ENCODE measurements at regions not wholly inside any gene's neighbourhood (a gene's known extent, or its start where the extent isn't known, plus 50 kb on each side); places are given as distances from the start of the nearest gene placed in this dataset.
A peak's percentile ranks its signal among the peaks of the same experiment; 100 is the strongest.

GRCh38 chrX:42725196-42725595 lies 52.8 kb downstream of the PPP1R2C start:
- ATAC-seq = no peak
- no peak for DNase-seq
- intact Hi-C loops (cut with DNase I) = no loop called here

- intact Hi-C loops (cut with DNase I) = no loop called here
- ATAC-seq = no peak
- DNase-seq = no peak
Measured at GRCh38 chrX:42720209-42720608, 57.8 kb downstream of the PPP1R2C start.

- no peak for DNase-seq
- ATAC-seq = no peak
- intact Hi-C loops (cut with DNase I) = no loop called here
Measured at GRCh38 chrX:42715701-42716262, 62.2 kb downstream of the PPP1R2C start.

GRCh38 chrX:42714981-42715700 lies 62.8 kb downstream of the PPP1R2C start:
- ATAC-seq = peak; percentile 72 to 80
- peak; percentile 46 for DNase-seq
- intact Hi-C loops (cut with DNase I) = no loop called here

DNA sequence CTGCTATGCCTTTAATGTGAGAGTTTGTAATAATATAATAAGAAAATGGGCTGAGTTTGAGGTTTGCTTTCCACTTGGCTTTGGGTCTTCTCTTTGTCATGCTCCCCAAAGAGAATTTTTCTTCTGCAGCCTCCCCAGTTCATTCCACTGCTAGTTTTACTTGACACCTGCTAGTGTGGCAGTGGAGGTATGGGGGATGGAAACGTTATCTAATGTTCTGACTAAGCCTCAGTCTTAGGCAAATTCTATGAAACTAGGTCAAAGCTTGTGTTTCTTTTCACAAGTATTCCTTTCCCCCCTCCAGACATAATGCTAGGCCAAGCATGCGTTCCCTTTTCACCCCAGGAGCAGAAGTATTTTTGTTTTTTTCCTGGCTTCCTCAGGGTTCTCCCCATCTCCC lies 67.5 kb downstream of the PPP1R2C start:
- DNase-seq = no peak
- intact Hi-C loops (cut with DNase I) = no loop called here
- no peak for ATAC-seq

- no peak for ATAC-seq
- DNase-seq = no peak
- intact Hi-C loops (cut with DNase I) = no loop called here
Measured at GRCh38 chrX:42708222-42708621, 69.7 kb downstream of the PPP1R2C start.

- ATAC-seq = no peak
- intact Hi-C loops (cut with DNase I) = no loop called here
- DNase-seq = no peak
Measured at GRCh38 chrX:42707742-42708141, 70.2 kb downstream of the PPP1R2C start.

DNA sequence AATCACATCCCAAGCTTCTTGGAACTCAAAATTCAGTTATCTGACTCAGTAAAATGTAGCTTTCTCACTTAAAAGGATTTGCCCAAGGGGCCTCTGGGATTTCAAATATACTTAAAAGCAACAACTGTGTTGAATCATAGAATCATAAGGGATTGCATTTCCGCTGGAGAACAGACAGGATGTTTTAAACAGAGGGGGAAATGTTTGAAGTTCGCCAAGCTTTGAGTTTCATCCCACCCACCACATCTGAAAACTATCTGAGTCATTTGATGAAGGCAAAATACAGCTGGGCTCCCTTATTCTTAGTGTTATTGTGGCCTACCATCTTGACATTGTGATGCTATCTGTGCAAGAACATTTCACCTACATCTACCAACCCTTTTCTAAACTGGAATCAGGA lies 73.5 kb downstream of the PPP1R2C start:
- ATAC-seq = no peak
- no peak for DNase-seq
- intact Hi-C loops (cut with DNase I) = no loop called here

- ATAC-seq = no peak
- intact Hi-C loops (cut with DNase I) = no loop called here
- no peak for DNase-seq
Measured at GRCh38 chrX:42697544-42697943, 80.4 kb downstream of the PPP1R2C start.

GRCh38 chrX:42696536-42697124 lies 81.3 kb downstream of the PPP1R2C start:
- intact Hi-C loops (cut with DNase I) = no loop called here
- ATAC-seq = no peak

DNA sequence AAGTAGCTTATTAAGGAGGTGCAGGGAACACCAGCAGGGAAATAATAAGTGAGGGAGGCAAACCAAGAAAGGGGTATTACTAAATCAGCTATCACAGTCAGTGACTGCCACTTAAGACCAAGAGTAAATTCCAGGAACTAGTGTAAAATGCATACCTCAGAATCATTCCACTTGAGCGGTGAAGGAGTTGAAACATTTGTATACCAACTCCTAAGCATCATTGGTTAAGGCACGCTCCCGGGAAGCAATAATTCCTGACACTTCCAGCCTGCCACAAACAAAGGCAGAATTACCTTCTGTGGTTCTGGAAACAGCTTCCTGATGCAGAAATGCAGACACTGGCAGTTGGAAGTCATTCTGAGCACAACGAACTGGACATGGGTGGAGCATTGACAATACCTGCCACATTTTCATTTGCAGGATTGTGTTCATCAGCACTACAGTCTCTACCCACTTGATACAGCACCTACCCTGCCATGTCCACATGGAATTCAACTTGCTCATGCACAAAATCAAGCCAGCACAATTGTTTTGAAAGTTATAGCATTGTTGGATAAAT lies 82.1 kb downstream of the PPP1R2C start:
- DNase-seq (no peak), ATAC-seq (no peak)
- intact Hi-C loops (cut with DNase I) = no loop called here

More at GRCh38 chrX:42696536-42697124, 81.3 kb downstream of the PPP1R2C start:
- DNase-seq = no peak

DNA sequence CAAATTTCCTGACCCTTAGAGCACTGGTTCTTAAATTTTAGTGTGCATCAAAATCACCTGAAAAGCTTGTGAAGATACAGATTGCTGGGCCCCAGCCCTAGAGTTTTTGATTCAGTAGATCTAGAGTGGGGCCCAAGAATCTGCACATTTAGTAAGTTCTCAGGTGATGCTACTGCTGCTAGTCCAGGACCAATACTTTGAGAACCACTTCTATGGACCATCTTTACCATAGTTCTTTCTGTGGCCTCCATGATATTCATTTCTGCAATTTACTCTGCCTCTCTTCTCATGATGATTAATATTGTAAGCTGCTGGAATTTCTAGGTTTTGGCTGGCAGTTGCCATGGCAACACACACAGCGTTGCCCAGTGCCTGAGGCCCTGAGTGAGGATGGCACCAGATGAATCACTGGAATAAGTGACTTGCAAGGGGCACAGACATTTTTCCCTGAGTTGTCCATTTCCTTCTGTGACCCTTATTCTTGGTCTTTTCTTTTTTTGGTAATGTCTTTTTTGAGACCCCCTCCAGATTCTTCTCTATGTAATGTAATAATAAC lies 83.6 kb downstream of the PPP1R2C start:
- no peak for ATAC-seq
- DNase-seq = no peak

DNA sequence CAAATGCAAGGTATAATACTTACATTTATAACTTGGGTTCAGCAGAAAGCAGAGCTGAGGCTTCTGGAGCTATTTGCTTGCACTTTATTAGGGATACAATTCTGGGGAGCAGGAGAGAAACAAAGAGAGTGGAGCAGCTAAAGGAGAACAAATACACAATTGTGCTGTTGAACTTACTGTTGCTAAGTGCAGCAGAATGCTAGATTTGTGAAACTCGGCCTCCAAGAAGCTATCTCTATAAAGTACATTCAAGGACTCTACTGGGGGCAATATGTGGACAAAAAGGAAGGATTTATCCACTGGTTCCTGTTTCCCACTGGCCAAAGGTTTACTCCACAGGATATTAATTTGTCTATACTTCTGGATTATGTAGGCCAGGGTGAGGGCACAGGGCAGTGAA lies 86.8 kb downstream of the PPP1R2C start:
- DNase-seq (no peak), ATAC-seq (no peak)
- intact Hi-C loops (cut with DNase I) = no loop called here

More for the DNA sequence above, 83.6 kb downstream of the PPP1R2C start:
- intact Hi-C loops (cut with DNase I) = no loop called here

- no peak for ATAC-seq
- no peak for DNase-seq
- intact Hi-C loops (cut with DNase I) = loop anchor here in 1 of 2 donors (10.0 kb wide), 1 partner anchor 868 kb away; no protein-coding TSS in a partner anchor
Measured at GRCh38 chrX:42686706-42687105, 91.3 kb downstream of the PPP1R2C start.

GRCh38 chrX:42686296-42686695 lies 91.7 kb downstream of the PPP1R2C start:
- intact Hi-C loops (cut with DNase I) = loop anchor here in 1 of 2 donors (10.0 kb wide), 1 partner anchor 869 kb away; no protein-coding TSS in a partner anchor
- ATAC-seq (no peak), DNase-seq (no peak)

- DNase-seq (no peak), ATAC-seq (no peak)
- intact Hi-C loops (cut with DNase I) = loop anchor here in 1 of 2 donors (10.0 kb wide), 1 partner anchor 871 kb away; no protein-coding TSS in a partner anchor
Measured at GRCh38 chrX:42684065-42684464, 93.9 kb downstream of the PPP1R2C start.

DNA sequence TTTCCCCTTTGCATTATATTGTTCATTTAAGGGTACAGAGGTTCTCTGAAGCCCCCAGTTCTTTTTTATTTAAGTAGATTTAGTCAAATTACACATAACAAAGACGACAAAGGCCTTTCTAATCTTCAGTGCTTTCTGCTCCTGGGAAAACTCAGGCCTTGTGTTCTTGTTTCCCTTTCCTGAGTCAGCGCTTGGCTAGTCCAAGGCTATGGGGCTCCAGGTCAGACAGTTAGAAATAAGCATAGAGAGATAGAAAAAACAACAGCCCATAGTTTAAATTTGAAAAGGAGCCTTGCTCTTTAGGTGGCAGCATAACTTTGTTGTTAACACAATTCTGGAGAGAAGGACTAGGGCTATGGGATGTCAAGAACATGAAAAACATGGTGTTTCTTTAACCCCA lies 97.3 kb downstream of the PPP1R2C start:
- peak; percentile 22 for DNase-seq
- intact Hi-C loops (cut with DNase I) = loop anchor here in 1 of 2 donors (10.0 kb wide), 1 partner anchor 874 kb away; no protein-coding TSS in a partner anchor
- ATAC-seq = peak; percentile 49 to 57

GRCh38 chrX:42678133-42678532 lies 99.8 kb downstream of the PPP1R2C start:
- peak; percentile 19 for DNase-seq
- ATAC-seq = peak in 1 of 2 donors; percentile 39
- intact Hi-C loops (cut with DNase I) = no loop called here

DNA sequence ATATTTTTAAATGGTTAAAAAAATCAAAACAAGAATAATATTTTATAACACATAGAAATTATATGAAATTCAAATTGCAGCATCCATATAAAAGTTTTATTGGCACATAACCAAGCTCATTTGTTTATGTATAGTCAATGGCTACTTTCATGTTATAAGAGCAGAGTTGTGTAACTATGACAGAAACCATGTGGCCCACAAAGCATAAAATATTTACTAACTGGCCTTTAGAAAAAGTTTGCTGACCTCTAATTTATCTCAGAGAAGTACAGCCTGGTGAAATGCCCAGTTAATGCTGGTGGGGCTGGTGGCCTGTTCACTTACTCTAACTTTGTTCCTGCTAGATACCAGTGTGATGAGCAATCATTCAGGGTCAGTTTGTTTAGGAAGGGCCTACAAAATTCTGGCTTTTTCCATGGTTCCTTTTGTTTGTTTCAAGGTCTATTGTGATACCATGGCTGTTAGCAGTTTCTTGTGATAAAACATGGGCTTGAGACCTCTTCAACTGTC lies 104.6 kb downstream of the PPP1R2C start:
- DNase-seq (no peak), ATAC-seq (no peak)
- intact Hi-C loops (cut with DNase I) = no loop called here

GRCh38 chrX:42664680-42665079 lies 113.3 kb downstream of the PPP1R2C start:
- intact Hi-C loops (cut with DNase I) = no loop called here
- DNase-seq (no peak), ATAC-seq (no peak)
